Neutrophil (primary cell): ENCODE measurements at regions not wholly inside any gene's neighbourhood (a gene's known extent, or its start where the extent isn't known, plus 50 kb on each side); places are given as distances from the start of the nearest gene placed in this dataset.

Experiments used
- H3K27ac ChIP-seq: fragments of 200-600 bp; sonication (generic); 2 replicates; pipeline ENCODE4 v1.5.1; 2016; ENCODE audit warnings: mild to moderate bottlenecking, moderate library complexity
- H3K27me3 ChIP-seq: fragments of 200-600 bp; sonication (generic); 2 replicates; pipeline ENCODE4 v1.6.0; 2016; ENCODE audit warnings: mild to moderate bottlenecking
- H3K36me3 ChIP-seq: fragments of 200-600 bp; sonication (generic); 2 replicates; pipeline ENCODE4 v1.5.1; 2017
- H3K4me1 ChIP-seq, 2 experiments: fragments of 200-600 bp in 1 of 2; sonication (generic) in 1 of 2; 1 replicate in 1 of 2; 2 replicates in 1 of 2; pipeline versions ENCODE4 v1.5.1 to v1.6.1; 2013 to 2016; ENCODE audit warnings: low read depth in 1 of 2, low read length in 1 of 2, mild to moderate bottlenecking in 1 of 2, moderate library complexity in 1 of 2; ENCODE audit not compliant: control insufficient read depth in 1 of 2, insufficient read depth in 1 of 2
- H3K4me3 ChIP-seq, 2 experiments: fragments of 200-600 bp in 1 of 2; sonication (generic) in 1 of 2; 1 replicate in 1 of 2; 2 replicates in 1 of 2; pipeline ENCODE4 v1.5.1; 2013 to 2016; ENCODE audit warnings: low read depth in 1 of 2, low read length in 1 of 2, mild to moderate bottlenecking in 1 of 2, moderate library complexity in 1 of 2
- H3K9me3 ChIP-seq: fragments of 200-600 bp; sonication (generic); 2 replicates; pipeline ENCODE4 v1.5.1; 2016
- CTCF ChIP-seq: fragments of 200-600 bp; sonication (generic); IDR thresholded peaks from 2 replicates; pipeline ENCODE4 v1.5.1; 2016; ENCODE audit warnings: antibody characterized with exemption

GRCh38 chr21:23968722-23969647 is 1638.3 kb downstream of the MRPL39 start:
- H3K4me1 ChIP-seq: peaks cover 0 to 11% of the 10 kb centered on the region in 2 experiments
- no peaks in the 10 kb centered on the region for H3K36me3 ChIP-seq
- H3K27me3 ChIP-seq: peaks cover 50% of the 10 kb centered on the region
- H3K4me3 ChIP-seq: no peak overlapping the region
- no peak for TF ChIP-seq CTCF
- H3K27ac ChIP-seq: no peak overlapping the region
- H3K9me3 ChIP-seq: no peaks in the 10 kb centered on the region

GRCh38 chr21:23968008-23968407 is 1639.3 kb downstream of the MRPL39 start:
- no peak overlapping the region for H3K4me3 ChIP-seq
- peaks cover 0 to 11% of the 10 kb centered on the region in 2 experiments for H3K4me1 ChIP-seq
- no peaks in the 10 kb centered on the region for H3K36me3 ChIP-seq
- H3K27ac ChIP-seq: no peak overlapping the region
- no peaks in the 10 kb centered on the region for H3K9me3 ChIP-seq
- no peak for TF ChIP-seq CTCF
- peaks cover 43% of the 10 kb centered on the region for H3K27me3 ChIP-seq

- peaks cover 0 to 4% of the 10 kb centered on the region in 2 experiments for H3K4me1 ChIP-seq
- H3K4me3 ChIP-seq: no peak overlapping the region
- H3K27ac ChIP-seq: no peak overlapping the region
- no peaks in the 10 kb centered on the region for H3K36me3 ChIP-seq
- no peak for TF ChIP-seq CTCF
- peaks cover 8% of the 10 kb centered on the region for H3K27me3 ChIP-seq
- H3K9me3 ChIP-seq: no peaks in the 10 kb centered on the region
Measured at GRCh38 chr21:23963454-23963853, 1643.8 kb downstream of the MRPL39 start.

GRCh38 chr21:23960769-23961168 is 1646.5 kb downstream of the MRPL39 start:
- Histone ChIP-seq H3K36me3 (no peaks in the 10 kb centered on the region), H3K27me3 (no peaks in the 10 kb centered on the region), H3K4me3 (no peak overlapping the region), H3K4me1 (no peaks in the 10 kb centered on the region), H3K9me3 (no peaks in the 10 kb centered on the region), H3K27ac (no peak overlapping the region)
- no peak for TF ChIP-seq CTCF

GRCh38 chr21:23955135-23955843 is 1652.0 kb downstream of the MRPL39 start:
- Histone ChIP-seq H3K4me3 (no peak overlapping the region), H3K9me3 (no peaks in the 10 kb centered on the region), H3K27me3 (no peaks in the 10 kb centered on the region), H3K27ac (no peak overlapping the region), H3K4me1 (no peaks in the 10 kb centered on the region), H3K36me3 (no peaks in the 10 kb centered on the region)
- TF ChIP-seq CTCF: no peak
